ENCODE measurements at regions not wholly inside any gene's neighbourhood (a gene's known extent, or its start where the extent isn't known, plus 50 kb on each side); places are given as distances from the start of the nearest gene placed in this dataset.

DNA sequence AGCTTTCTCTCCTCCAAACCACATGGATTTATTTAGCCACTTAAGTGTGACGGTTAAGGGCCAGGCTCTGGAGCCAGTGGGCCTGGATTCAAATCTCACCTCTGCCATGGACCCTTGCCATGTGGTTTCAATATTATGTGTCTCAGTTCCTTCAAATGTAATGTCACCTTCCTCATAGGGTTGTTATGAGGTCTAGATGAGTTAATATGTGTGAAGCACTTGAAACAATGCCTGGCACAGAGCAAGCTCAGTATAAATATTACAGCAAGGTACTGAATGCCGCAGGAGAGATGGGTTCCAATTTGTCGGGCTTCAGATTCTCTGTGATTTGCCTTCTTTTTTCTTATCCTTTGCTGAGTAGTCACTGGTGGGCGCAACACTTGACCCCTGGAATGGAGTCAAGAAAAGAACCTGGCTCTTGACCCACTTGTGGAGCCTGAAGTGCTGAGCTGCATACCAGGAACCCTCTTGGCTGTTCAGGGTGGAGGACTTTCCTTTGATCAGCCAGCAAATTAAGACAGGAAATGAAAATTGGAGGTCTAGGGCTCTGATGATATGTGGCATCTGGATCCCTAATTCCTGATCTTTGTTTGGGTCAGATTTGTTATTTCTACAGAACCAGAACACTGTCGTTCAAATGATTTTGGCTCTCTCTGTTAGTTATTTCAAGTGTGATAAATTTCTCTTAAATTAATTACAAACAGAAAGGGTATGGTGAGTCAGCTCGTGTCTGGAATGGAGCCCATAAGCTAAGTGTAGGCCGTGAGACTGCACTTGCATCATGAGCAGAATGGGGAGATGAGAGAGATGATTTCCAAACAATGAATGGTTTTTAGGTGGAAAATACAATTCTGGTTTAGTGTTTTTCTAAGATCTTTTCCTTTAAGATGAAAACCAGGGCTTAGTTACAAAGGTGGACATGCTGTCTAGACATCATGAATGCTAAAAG lies 293.0 kb downstream of the KCNS3 start:
- no peak for DNase-seq

DNA sequence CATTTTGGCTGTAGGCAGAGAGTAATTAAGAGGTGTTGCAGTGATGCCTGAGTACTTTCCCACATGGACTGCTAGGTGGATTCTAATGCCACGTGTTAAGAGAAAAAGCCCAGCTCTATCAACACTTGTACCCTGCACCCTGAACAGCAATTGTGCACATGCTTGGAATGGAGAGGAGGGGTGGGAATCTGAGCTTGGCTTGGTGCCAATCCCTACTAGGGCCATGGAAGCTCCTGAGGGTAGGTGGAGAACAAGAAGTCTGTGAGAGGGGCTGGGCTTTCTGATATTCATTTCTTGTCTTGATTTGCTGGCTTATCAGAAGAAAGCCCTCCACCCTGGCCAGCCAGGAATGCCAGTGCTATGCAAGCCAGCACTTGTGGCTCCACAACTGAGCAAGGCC lies 292.2 kb downstream of the KCNS3 start:
- DNase-seq, result no peak

DNA sequence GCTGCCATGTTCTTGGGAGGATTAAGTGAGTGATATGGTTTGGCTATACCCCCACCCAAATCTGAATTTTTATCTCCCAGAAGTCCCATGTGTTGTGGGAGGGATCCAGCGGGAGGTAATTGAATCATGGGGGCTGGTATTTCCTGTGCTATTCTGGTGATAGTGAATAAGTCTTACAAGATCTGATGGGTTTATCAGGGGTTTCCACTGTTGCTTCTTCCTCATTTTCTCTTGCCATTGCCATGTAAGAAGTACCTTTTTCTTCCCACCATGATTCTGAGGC lies 291.4 kb downstream of the KCNS3 start:
- no peak for DNase-seq

DNA sequence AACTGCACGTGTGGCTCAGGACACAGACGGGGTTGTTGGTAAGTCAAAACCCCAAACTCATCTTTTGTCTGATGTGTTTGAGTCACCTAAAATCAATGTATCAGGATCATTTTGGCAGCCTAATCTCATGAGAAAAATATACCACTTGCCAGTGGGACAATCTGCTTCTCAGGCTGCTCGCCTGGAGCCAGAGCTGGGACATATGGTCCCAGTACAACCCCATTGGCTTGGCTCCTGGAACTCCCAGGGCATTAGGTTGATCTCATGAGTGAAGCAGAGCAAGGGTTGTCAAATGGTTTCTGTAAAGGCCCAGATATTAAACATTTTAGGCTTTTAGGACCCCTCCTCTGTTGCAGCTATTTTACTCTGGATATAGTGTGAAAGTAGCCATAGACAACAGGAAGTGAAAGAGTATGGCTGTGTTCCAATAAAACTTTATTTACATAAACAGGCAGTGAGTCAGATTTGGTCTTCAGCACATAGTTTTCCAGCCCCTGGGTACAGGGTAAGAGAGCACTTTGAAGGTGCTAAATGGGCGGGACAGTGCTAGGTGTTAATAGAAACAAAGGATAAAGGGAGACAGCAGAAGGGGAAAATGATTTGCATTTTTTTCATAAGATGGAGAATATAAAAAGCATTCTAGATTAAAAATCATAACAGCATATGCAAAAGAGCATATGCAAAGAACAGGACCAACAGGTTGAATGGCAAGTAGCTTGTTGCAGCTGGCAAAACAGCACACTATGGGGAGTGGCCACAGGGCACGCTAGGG lies 290.8 kb downstream of the KCNS3 start:
- no peak for DNase-seq

DNA sequence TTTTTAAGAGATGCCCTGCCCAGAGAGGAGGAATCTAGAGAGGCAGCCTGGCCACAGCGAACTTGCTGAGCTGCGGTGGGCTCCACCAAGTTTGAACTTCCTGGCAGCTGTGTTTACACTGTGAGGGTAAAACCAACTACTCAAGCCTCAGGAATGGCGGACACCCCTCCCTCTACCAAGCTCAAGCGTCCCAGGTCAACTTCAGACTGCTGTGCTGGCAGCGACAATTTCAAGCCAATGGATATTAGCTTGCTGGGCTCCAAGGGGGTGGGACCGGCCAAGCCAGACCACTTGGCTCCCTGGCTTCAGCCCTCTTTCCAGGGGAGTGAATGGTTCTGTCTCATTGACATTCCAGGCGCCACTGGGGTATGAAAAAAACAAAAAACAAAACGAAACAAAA lies 289.4 kb downstream of the KCNS3 start:
- no peak for DNase-seq

DNA sequence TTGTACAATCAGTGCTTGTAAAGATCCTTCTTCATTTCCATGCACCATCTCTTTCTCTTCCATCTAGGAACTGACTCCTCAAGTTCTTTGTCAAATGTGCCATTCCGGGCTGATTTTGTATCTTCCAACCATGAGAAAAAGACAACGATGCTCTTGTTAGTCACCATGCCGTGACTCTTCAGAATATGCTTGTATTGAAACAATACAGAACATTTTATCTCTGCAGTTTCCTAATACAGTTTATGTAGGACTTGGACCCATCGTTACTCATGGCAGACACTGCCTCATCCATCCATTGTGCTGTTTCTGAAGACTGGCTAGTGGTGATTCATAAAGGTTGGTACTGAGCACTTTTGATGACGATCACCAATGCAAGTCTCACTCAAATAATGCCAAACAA lies 283.2 kb downstream of the KCNS3 start:
- DNase-seq, result no peak

DNA sequence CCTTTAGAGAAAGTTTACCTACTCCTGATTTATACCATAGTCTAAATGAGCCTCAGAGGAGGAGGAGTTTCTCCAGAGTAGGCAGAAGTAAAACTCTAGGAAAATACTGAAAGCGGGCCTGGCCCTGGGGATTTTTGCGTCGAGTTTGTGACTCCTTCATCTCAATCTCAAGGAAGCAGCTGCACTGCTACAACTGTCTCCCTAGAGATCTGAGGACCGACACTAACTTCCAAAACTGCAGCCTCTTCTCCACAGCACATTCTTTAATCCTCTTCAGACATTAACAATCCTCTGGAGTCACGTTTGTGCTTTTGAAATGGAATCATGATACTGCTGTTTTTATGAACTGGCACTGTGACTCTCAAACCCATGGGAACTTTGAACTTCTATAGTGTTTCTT lies 281.4 kb downstream of the KCNS3 start:
- DNase-seq, result no peak

DNA sequence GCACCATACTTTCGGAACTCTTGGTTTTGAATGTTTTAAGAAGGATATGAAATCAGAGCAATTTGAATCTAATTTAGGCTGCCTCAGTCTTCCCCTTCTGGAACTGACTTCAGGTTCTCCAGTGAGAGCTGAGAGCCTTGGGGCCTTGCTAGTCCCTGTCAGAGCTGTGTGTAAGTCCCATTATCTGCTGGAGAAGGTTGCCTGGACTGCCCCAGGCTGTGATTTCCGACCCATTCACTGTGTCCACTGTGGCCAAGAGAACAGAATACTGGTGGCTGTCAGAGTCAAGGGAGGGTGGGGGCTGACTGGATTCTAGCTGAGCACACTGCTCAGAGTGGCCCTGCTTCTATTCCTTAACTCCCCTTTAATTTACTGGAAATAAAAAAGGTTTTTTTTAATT lies 278.0 kb downstream of the KCNS3 start:
- no peak for DNase-seq

DNA sequence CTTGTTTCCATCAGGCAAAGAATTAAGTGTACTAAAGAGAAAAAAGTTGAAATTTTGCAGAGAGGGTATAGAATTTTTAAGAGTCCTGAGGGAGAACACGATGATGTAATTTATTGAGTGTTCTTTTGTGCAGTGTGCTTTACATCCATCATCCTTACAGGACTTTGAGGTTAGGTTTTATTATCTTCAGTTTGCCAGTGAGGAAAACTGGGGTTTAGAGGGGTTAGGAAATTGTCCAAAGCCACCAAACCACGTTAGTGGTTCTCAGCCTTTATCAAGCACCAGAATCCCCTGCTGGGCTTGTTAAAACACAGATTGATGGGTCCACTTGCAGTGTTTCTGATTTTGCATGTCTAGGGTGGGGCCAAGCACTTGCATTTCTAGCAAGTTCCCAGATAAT lies 277.5 kb downstream of the KCNS3 start:
- DNase-seq, result no peak

DNA sequence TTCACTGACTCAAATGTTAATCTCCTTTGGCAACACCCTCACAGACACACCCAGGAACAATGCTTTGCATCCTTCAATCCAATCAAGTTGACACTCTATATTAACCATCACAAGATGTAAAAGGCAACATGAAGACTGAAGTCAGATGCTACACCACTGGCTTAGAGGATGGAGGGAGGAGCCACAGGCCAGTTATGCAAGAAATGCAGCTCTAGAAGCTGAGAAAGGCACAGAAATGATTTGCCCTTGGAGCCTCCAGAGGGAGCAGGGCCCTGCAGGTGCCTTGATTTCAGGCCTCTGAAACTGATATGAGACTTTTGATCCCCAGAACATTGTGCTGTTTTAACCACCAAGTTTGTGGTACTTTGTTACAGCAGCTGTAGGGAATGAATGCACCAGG lies 276.3 kb downstream of the KCNS3 start:
- no peak for DNase-seq

DNA sequence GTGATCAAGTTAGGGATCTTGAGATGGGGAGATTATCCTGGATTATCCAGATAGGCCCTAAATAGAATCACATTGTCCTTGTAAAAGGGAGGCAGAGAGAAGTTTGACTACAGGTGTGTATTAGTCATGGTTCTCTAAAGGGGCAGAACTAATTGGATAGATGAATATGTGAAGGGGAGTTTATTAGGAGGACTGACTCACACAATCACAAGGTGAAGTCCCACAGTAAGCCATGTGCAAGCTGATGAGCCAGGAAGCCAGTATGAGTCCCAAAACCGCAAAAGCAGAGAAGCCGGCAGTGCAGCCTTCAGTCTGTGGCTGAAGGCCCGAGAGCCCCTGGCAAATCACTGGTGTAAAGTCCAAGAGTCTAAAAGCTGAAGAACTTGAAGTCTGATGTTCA lies 275.8 kb downstream of the KCNS3 start:
- no peak for DNase-seq

DNA sequence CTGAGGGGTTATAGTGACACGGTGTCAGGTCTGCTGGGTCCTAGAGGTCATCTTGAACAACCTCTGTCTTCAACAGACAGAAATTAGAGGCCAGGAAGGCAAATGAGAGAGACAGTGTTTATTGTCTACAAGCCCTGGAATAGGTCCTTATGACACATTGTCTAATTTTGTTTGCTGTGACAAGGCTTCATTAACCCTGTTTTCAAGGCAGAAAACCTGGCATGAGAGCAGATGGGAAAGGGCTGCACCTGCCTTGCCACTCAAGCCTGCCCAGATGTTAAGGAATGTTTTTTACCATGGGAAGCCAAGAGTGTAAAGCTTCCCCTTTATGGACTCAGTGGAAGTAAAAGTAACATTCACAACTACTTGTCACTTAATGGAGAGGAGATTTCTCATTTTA lies 275.3 kb downstream of the KCNS3 start:
- no peak for DNase-seq

DNA sequence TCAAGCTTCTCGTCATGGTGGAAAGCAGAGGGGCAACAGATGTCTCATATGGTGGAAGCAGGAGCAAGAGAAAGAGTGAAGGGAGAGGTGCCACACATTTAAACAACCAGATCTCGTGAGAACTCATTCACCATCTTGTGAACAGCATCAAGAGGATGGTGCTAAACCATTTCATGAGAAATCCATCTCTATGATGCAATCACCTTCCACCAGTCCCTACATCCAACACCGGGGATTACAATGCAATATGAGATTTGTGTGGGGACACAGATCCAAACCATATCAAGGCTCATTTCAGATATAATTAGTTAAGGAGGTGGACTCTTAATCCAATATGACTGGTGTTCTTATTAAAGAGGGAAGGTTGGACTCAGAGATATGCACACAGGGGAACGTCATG lies 272.8 kb downstream of the KCNS3 start:
- no peak for DNase-seq

DNA sequence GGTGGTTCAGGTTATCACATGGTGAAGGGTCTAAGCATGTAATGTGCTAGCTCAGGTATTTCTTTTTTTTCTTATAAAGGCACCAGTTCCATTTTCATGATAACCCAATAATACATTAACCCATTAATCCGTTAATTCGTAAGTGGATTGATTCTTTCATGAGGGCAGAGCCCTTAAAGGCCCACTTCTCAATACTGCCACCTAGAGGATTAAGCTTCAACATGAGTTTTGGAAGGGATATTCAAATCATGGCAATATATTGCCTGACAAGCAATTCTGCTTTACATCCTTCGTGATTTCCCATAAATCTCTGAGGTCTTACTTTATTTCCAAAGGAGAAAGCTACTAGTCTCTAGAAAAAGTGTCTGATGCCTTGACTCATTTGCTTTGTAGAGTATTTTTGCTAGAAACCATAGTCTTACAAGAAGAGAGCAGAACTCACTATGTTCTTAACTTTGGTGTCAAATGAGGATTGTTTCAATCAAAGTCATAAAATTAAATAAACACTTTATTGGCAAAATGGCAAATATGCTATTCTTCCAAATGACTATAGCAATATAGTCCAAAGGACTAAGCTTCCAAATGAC lies 271.3 kb downstream of the KCNS3 start:
- DNase-seq, result peak in 1 of 2 donors; percentile 10

DNA sequence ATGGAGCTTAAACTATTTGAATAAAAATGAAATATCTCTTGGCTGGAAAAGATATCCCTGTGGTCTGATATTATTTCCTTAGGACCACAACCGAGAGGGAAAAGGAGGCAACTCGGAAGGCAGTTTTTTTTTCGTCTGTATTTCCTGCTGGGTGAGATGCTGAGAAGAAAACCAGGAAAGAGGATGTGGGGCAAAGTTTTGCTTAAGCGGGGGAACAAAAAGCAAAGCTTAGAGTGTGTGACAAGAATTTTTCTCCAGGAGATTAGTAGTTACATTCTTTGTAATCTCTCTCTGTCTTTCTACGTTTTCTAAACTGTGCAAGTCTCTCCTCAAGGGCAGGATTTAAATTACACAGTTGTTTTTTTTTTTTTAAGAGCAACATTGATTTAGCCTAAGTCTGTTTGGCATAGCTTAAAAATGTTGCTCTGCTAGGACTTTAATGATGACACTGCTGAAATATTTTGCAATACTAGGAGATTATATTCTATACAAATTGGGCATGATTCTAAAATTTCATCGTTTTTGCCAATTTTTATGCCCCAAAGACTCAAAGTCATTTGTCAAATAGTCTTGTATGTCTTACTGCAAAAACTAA lies 258.5 kb downstream of the KCNS3 start:
- no peak for DNase-seq

DNA sequence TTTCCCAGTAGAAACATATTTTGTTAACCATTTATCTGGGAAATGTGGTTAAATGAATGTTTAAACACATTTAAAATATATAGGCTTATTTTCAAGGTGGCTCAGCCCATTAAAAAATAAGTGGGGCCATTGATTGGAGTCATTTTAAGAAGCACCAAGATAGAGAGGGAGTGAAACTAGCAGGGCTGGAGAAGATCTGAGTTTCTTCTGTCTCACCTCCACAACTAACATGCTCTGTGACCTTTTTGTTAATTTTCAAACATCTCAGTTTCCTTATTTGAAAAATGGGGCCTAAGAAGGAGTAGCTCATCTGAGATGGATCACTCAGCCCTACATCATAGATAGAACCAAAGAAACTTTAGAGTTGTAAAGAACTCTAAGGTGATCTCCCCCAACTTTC lies 254.8 kb downstream of the KCNS3 start:
- DNase-seq, result no peak

DNA sequence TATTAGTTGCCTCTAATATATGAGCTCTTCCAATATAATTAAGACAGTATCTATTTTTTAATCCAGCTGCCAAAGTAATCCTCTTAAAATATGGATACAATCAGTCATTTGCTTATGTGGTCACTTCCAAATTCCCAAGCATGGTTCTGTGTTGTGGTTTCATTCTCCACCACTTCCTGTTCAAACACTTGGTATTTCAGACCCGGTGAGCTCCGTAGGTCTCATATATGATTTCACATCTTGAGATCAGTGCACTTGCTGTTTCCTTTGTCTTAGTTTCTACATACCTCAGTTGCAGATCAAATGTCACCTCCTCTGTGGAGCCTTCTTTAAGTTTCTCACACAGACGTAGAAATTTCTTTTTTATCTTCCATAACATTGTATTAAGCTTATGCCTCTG lies 254.2 kb downstream of the KCNS3 start:
- DNase-seq, result no peak

DNA sequence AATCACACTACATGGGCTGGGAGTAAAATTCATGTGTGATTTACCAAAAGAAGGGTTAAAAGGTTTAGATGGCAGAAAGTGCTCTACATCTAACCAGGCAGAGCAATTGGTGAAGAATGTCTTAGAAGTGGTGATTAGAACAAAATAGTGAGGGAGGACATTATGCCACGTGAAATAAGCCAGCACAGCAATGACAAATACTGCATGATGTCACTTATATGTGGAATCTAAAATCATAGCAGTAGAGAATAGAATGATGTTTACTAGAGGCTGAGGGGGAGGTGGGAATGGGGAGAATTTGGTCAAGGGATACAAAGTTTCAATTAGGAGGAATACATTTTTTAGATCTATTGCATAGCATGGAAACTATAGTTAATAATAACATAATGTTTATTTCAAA lies 253.3 kb downstream of the KCNS3 start:
- no peak for DNase-seq

DNA sequence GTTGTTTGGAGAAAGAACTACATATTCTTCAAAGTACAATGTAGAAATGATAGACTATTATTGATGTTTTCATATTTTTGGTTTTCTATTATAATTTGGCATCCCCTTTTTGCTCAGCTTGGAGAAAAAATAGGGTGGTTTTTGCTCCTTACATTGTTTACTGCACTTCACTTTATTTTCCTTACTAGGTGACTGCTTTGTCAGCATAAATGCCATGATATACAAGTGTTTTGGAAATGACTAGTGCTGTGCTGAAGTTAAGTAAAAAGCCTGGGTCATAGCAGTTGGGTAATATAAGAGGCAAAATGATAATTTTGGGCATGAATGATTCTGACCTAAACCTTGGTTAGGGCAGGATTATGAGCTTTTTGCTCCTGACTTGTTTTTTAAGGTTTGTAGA lies 250.9 kb downstream of the KCNS3 start:
- no peak for DNase-seq

DNA sequence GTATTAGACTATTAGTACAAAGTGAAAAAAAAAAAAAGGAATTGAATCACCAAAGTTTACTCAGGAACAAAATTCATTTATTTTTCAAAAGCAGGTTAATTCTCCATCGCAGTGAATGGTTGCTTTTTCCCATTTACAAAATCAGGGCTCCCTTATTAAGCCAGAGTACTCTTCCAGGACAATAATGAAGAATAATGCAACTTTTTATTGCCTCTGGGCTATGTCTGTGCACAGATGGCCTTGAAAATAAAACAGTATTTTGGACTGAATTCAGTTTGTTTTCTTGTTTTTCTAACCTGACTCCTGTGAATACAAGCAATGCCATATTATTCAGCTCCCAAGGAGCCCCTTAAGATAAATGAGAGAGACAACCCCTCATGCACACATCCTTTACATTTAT lies 246.8 kb downstream of the KCNS3 start:
- DNase-seq, result no peak

DNA sequence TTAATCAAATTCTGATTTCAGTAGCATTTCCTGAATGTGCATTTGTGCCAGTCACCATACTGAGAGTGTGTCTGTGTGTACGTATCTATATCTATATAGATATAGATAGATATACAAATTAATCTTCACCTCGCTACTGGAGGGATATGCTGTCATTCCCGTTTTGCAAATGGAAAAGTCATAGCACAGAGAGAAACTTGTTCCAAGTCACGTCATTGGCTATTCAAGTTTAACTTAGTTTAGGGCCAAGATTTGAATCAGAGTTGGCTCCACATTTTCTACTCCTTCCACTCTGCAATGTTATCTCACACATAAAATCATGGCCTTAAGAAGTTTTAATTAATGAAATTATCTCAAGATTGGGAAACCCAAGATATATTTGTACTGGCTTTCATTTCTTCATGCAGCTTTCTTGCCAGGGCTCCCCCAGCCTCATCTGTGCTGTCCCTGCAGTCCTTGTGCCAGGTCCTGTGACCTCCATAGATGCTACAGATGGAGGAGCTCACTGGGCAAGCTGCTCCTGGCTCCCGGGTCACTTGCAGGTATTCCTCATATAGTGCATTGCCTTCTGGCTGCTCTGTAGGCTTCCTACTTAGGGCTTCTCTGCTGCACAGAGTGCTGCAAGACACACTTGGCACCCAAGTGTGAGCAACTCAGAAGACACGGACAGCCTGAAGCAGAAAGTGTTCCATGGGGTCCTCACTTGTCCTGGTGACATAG lies 245.8 kb downstream of the KCNS3 start:
- DNase-seq, result no peak

DNA sequence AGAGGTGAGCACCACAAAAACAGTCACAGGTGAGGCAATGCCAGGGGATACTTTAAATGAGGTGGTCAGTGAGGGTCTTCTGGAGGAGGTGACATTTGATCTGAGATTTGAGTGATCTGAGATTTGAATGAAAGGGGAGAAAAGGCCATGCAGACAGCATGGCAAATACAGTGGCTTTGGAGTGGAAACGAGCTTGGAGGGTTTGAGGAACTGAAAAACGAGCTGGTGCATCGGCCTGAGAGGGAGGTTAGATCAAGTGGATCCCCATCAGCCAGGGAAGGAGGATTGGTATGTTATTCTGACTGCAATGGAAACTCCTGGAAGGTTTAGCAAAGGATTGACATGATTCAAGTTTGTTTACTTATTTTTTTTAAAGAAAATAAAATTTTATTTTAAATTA lies 245.1 kb downstream of the KCNS3 start:
- DNase-seq, result no peak

DNA sequence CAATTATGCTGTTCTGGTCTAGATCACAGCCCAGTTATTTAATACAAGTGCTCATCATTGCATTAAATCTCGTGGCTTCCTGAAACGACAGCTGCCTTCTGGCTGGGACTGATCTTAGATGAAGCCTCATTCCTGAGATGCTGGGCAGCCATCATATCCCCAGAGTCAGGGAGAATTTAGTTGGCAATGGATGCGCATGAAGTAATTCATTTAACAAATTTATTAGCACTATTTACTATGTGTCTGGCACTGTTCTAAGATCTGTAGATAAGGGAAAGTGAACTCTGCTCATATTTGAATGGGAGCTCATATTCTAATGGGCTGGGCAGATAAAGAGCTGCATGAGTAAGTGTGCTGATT lies 244.7 kb downstream of the KCNS3 start:
- no peak for DNase-seq
